GM23248 (cell line): ENCODE measurements at regions not wholly inside any gene's neighbourhood (a gene's known extent, or its start where the extent isn't known, plus 50 kb on each side); places are given as distances from the start of the nearest gene placed in this dataset.

Experiments
- EZH2 ChIP-seq: fragments of 200-600 bp; sonication (generic); IDR thresholded peaks from 2 replicates; pipeline ENCODE4 v1.6.1; 2018; ENCODE audit warnings: antibody characterized with exemption, mild to moderate bottlenecking; ENCODE audit not compliant: insufficient read depth, poor library complexity, severe bottlenecking
- EZH2phosphoT487 ChIP-seq: fragments of 200-600 bp; sonication (generic); IDR thresholded peaks from 2 replicates; pipeline ENCODE4 v1.6.1; 2018; ENCODE audit warnings: antibody characterized with exemption, moderate library complexity, mild to moderate bottlenecking, low read depth; ENCODE audit not compliant: insufficient read depth

DNA sequence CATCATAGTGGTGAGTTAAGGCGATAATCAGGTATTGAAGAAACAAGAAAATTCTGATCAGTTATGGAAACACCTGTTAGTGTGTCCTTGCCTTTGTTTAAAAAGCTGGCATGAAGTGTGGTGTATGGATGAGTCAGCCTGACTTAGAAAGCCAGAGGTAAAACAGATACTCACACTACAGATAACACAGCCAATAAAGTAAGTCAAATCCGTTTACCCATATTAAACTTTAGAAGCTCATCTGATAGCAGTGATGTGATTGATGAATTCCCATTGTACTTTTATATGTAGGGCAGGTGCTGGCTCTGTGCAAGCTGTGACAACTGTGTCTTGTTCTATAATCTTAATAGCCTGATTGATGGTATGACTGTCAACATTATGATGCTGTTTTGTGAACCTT is 1392.7 kb upstream of the IGFBP7 start:
- TF ChIP-seq EZH2 (no peak), EZH2phosphoT487 (no peak)
